Heart left ventricle (tissue), 13 donors: ENCODE measurements at regions not wholly inside any gene's neighbourhood (a gene's known extent, or its start where the extent isn't known, plus 50 kb on each side); places are given as distances from the start of the nearest gene placed in this dataset.

Experiments used
- POLR2A ChIP-seq, 2 donors: fragments of 450-650 bp; IDR thresholded peaks; one replicate each; pipeline ENCODE4 v1.6.1; 2017; ENCODE audit warnings: antibody characterized with exemption in 2 of 2, mild to moderate bottlenecking in 2 of 2, moderate library complexity in 2 of 2
- TF ChIP-seq, protein P1 (sequence below), 12 donors: fragments of 200-600 bp; sonication (generic) in 4 of 12; IDR thresholded peaks; one replicate each; pipeline versions ENCODE4 v1.5.0 to v1.8.0; 2018 to 2022; ENCODE audit warnings: antibody characterized with exemption in 12 of 12, mild to moderate bottlenecking in 5 of 12
- donor health status: ischemic (EF 13 %, LVEDD 7.1; RV severe dilation, severe dysfunction).
- donor health status: DM: no; HTN: yes; CAD: no.
- donor health status: DM: no; HTN: no; CAD: no.
- donor health status: ischemic (EF 25% LVEDD 6.9; RV normal size, moderate dysfunction).
- donor health status: ischemic (EF 25% LVEDD 5.7; RV mildly dilated, moderate dysfunction).
- donor health status: ischemic (EF 35%, LVEDD 5.7; RV mildly dilated, moderate dysfunction).
- donor health status: nonischemic (EF 11% LVEDD 7.7; RV severe dilation, severe dysfunction).
- donor health status: DM: yes; HTN: yes; CAD: no.
- donor health status: PGD.
- donor health status: ischemic (EF 29% LVEDD 5.4; RV normal size, mild dysfunction).
- donor health status: nonischemic (EF 23%, LVEDD 6.1; RV moderate dilation, normal function).

DNA sequence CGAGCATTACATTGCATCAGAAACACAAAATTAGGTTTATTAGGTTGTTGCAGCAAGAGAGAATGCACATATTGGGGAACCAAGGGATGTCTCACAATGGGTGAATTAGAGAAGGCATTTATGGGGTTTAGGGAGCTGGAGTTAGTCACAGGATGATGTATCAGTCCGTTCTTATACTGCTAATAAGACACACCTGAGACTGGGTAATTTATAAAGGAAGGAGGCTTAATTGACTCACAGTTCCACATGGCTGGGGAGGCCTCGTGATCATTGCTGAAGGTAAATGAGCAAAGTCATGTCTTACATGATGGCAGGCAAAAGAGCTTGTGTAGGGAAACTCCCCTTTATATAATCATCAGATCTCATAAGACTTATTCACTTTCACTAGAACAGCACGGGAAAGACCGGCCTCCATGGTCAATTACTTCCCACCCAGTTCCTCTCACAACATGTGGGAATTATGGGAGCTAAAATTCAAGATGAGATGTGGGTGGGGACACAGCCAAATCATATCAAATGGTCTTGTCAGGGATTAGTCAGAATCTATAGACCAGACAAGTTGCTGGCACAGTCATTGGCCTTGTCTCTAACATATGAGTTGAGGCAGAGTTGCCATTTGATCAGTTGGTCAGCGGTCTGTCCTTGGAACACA lies 61.9 kb upstream of the RBMS1 start:
- TF ChIP-seq, protein P1, sequence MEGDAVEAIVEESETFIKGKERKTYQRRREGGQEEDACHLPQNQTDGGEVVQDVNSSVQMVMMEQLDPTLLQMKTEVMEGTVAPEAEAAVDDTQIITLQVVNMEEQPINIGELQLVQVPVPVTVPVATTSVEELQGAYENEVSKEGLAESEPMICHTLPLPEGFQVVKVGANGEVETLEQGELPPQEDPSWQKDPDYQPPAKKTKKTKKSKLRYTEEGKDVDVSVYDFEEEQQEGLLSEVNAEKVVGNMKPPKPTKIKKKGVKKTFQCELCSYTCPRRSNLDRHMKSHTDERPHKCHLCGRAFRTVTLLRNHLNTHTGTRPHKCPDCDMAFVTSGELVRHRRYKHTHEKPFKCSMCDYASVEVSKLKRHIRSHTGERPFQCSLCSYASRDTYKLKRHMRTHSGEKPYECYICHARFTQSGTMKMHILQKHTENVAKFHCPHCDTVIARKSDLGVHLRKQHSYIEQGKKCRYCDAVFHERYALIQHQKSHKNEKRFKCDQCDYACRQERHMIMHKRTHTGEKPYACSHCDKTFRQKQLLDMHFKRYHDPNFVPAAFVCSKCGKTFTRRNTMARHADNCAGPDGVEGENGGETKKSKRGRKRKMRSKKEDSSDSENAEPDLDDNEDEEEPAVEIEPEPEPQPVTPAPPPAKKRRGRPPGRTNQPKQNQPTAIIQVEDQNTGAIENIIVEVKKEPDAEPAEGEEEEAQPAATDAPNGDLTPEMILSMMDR (IDR thresholded peaks at IDR 0.05) = no peak
- TF ChIP-seq POLR2A (IDR thresholded peaks at IDR 0.05) = no peak
